GM19395 (cell line): ENCODE measurements at regions not wholly inside any gene's neighbourhood (a gene's known extent, or its start where the extent isn't known, plus 50 kb on each side); places are given as distances from the start of the nearest gene placed in this dataset.

Source experiments
- ATAC-seq: cut with Tn5 transposase; IDR thresholded peaks from one replicate; pipeline ENCODE4 v1.9.1; 2021; ENCODE audit warnings: mild to moderate bottlenecking, moderate library complexity; ENCODE audit not compliant: unreplicated experiment

DNA sequence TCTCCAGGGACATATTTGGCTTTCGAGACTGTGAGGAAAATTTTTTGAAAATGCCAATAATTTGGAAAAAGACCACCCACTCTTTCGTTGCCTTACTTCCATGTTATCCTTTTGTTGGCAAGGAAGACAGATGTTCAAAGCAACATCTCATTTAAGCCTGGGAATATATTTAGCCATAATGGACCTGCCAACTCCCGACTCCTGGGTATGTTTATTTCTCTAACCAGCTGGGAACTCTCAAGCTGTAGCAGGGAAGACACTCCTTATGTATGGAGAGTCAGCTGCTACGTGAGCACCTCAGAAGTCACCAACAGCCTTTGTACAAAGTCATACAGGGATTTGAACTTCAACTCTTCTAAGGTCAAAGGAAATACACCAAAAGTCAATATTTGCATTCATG is 96.5 kb upstream of the DAAM1 start:
- ATAC-seq = no peak

DNA sequence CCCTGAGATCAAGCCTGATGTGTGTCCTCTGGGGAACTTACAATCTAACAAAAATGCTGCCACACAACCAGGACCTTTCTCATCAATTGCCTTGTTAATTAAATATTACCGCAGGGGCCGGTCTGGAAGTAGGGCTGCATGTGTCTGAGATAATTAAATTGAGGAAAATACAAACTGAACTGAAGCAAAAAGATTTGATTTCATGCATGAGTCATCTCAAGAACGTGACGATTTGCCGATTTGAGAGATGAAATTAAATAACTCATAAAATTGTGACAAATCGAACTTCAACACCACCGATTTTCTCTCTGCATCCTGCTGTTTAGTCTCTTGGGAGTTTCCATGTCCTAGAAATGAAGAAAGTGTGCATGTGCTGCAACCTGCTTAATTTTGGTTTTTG is 94.6 kb upstream of the DAAM1 start:
- ATAC-seq = no peak

DNA sequence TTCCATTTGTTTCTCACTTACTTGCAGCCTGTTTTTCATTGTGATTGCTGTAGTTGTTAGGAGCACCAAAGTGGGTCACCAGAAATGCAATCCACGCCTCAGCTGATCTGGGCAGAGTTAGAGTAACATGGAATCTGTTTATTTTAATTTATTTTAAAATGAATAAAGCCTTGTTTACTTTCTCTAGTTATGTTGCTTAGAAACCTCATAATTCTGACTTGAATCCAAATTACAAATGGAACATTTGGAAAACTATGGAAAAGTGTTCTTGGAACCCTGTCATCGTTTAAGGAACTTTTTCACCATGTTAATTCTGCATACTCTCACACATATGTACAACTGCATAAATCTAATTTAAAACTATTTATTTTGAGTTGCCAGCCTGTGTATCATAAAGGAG is 92.2 kb upstream of the DAAM1 start:
- ATAC-seq = no peak

DNA sequence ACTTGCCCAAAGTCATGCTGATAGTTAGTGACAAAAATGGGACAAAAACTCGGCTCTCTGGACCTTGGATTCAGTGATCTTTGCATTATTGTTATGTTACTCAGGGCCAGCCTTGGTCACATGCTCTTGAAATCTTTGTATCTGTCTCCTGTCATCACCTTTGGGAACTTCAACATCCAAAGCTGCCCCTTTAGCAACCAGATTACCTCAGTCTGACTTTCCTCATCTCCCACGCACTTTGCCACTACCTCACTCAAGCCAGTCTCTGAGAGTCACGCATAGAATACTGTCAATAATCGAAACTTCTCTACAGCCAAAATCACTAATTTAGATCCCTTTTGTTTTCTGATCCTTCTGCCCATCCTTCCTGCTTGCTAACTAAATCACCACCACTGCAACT is 90.8 kb upstream of the DAAM1 start:
- ATAC-seq = no peak

DNA sequence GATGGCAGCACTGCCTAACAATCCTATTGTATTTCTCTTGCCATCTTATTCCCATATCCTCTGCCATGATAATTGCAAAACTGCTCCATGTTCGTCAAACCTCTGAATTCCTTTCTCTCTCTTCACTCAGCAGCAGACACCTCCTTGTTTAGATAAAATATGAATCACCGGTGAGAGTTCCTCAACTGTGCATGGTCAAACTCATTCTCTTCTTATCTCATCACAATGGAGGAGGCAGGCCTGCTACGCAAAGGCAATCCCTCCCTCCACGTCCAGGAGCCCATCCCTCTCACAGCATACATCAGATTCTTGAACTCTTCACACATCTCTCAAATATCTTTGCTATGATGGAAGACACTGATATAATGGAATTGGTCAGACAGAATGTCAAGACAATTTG is 90.1 kb upstream of the DAAM1 start:
- ATAC-seq = no peak

DNA sequence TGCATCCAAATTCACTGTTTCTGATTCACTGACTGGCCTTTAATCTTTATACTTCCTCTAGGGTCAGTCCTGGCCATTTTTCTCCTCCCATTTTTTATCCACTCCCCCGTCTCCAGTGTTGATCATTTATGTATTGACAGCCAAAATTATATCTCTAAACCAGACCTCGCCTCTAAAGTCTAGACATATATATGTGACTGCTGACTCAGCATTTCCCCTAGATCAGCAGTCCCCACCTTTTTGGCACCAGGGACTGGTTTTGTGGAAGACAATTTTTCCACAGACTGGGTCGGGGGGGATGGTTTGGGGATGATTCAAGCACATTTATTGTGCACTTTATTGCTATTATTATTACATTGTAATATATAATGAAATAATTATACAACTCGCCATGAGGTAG is 88.3 kb upstream of the DAAM1 start:
- ATAC-seq = no peak

DNA sequence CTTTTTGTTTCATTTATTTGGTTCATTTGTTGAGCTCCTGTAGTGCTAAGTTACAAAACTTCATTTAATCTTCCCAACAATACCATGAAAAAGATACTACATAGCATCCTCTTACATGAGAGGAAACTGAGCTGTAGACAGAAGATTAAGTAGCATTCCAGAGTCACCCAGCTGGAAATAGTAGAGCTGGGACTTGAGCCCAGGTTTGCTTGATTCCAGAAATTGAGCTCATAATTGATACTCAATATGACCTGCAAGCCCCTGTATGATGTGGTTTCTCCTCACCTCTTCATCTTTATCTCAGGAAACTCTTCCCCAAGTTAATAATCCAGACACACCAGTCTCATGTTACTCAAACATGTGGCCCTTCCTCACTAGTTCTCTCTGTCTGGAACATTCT is 87.0 kb upstream of the DAAM1 start:
- ATAC-seq = no peak

DNA sequence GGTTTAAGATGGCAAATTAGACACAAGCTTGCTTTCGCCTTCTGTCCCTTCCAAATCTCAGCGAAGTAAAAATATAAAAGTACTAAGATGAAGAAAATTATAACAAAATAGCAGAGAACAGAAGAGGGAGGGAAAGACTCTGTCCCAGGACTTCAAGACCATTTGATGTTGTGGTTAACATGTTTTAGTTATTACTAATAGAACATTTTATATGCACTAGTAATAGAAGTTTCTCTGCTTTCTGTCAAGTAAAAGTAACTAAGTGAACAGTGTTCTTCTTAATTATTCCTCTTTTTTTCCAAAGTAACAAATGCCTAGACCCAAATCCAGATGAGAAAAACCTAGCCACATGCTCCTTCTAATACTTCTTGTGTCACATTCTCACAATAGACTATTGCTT is 85.1 kb upstream of the DAAM1 start:
- ATAC-seq = no peak

DNA sequence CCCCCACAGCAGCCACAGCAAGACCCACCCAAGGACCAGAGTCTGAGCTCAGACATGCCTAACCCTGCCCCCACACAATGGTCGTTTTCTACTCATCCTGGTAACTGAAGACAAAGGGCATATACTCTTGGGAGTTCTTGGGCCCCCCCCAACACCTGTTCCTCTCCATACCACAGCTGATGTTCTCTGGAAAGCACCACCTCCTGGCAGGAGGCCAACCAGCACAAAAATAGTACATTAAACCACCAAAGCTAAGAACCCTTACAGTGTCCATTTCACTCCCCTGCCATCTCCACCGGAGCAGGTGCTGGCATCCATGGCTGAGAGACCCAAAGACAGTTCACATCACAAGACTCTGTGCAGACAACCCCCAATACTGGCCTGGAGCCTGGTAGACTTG is 80.6 kb upstream of the DAAM1 start:
- ATAC-seq = no peak

DNA sequence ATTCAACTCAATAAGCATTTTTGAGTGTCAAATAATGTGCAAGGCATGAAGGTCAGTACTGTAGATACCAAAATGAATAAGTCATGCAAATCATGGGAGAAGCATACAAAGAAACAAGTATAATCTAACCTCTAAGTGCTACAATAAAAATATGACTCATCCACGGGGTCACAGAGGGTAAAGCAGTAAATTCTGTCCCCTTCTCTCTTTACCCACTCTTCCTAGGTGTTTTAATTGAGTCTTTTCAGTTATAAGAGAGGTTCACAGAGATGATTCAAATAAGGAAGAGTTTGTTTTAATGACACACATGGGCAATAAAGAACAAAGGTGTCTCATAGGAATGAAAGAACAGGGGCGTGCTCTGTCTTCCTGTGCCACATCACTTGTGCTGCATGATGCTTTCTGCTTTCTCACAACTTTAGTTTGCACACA is 71.5 kb upstream of the DAAM1 start:
- peak; percentile 54 for ATAC-seq

DNA sequence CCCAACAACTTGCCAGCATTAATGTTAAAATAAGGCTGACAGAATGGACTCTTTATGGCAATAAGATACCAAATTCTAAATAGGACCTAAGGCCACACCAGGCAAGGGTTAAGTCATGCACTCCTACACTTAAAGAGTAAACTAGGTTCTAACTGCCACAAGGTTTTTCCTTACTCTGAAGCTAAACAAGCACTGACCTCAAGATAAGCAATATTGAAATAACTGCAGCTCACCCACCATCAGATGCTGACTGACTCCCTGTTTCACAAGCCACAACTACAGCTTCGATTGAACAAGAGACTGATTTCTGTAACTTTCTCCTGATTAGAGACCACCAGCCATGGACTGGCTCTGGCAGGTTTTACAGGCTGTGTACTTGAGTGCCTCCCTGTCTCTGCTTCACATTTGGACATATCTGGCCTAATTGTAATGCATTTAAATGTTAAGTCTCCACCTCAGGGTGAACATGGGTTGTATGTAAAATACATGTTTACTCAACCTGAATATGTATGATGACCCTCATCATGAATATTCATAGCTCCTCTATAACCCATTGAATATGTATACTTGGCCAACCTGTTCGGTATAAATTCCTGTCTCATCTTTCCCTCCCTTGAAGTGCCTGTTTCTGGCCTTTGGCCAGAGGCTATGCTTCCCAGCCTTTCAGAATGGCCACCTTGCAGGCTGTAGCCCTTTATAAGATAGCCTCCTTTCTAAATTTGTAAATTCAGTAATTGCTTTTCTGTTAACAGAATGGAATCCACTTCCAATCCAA is 70.5 kb upstream of the DAAM1 start:
- no peak for ATAC-seq

DNA sequence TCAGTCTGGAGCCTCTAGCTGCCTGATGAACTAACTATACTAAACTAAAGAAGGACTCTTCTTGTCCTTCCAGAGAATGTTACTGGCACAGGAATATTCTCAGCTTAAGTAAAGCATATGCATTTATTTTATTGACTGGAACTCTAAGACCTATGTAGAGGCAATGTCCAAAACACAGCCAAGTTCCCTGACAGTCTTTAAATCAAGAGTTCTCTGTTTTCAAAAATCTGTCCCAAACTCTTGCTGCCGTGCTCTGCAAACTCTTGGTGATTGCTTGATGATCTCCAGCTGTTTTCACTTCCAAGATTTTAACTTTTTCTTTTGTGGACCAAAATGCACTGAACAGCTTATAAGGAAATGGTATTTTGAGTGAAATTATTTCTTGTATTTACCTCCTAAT is 67.5 kb upstream of the DAAM1 start:
- ATAC-seq = no peak

DNA sequence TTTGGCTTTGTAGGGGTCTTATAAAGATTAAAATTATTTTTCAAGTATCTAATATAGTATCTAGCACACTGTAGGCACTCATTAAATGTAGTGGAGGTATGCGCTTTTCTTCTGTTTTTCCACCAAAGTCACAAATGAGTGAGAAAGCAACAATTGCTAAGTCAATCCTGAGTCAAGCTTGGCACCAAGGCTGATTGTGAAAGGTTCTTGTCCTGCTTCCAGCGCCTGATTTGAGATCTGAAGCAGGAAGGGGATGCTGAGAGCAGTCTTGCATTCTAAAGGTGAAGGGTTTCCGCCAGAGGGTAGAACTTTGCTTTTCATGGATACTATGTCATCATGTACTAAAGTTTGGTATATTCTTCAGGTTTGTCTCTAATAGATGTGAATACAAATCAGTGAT is 64.9 kb upstream of the DAAM1 start:
- ATAC-seq = no peak

DNA sequence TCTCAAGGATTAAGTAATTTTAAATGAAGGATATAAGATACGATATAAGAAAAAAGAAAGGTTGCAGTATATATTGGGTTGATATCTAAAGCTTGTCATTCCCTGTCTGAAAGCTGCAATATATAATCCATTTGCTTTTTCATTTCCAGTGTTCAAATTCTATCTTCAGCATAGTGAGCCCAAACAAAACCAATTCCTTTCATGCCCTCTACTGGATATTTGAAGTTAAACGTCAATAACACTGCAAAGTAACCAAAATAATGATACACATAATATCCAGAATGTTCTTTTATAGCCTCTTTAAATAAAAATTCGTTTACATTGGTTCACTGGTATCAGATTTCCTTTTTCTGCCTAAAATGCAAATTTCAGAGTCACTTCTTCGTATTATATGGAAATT is 64.5 kb upstream of the DAAM1 start:
- ATAC-seq = no peak

DNA sequence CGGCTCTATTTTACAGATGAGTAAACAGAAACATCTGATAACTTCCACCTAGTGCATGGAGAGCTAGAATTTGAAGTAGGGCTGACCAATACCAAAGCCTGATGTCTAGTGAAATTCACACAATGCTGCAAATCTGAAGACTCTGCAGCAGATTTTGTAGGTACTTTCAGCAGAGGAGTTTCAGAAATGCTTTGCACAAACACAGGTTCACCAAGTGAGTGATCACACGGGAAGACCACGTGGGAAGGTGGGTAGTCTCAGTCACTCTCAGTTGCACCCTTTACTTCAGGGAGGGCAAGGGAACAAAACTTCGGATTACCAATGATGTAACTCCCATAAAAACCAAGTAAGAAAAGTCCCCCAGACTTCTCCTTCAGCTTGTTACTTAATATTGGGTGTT is 63.3 kb upstream of the DAAM1 start:
- ATAC-seq = no peak

DNA sequence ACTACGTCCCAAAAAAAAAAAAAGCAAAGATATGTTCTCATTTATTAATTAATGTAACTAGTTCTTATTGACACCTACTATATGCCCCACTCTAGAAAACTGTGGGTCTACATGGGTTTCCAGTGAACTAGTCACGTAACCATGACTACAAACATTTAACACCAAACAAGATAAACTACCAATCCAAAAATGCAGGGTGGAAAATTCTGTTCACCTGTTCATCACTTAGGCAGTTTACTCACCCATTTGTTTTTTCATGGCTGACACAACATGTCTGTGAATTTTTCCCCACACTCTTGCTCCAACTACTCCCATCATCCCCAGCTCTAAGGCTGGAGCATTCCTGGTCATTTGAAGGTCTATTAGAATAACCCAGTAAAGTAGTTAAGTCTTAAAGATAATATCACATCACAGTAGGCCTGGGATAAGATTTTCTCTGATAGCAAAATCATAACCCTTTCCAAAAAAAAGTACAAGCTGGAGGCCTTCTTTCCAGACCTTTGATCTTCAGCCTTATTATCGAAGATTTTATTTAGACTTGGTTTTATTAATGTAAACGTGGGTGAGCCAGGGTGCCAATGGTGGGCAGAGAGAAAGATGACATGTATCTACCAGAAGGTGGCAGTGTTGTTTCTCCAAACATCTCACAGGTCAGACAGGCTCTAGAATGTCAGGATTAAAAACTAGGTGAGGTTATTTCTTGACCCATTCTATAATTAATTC is 61.6 kb upstream of the DAAM1 start:
- peak; percentile 83 for ATAC-seq

DNA sequence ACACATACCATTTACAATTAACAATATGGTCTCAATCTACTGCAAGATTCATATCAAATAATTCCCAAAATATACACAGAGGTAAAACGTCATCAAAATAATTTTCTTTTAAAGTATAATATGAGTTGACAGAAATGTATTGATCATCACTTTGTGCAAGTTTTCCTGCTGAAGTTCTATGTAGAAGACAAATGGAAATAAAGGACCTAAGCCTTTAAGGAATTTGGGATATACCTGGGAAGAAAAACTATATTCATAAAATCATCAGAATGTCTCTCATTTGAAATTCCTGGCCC is 61.1 kb upstream of the DAAM1 start:
- ATAC-seq = no peak

DNA sequence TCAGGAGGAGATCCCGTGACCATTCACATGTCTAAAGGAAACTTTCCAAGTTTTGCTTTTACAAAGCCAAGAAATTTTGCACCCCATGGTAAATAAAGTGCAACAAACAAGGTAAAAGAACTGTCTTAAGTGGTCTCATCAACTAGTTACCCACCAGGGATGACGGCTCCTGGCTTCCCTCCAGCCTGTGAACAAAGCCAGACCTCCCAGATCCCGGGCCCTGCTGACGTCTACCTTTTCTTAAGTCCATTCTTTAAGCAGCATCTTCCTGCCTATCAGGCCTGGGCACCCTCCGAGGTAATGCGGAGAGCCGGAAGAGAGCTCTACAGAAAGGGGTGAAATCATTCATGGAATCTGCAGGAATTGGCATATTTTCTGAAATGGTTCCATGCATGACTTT is 58.0 kb upstream of the DAAM1 start:
- ATAC-seq = no peak

DNA sequence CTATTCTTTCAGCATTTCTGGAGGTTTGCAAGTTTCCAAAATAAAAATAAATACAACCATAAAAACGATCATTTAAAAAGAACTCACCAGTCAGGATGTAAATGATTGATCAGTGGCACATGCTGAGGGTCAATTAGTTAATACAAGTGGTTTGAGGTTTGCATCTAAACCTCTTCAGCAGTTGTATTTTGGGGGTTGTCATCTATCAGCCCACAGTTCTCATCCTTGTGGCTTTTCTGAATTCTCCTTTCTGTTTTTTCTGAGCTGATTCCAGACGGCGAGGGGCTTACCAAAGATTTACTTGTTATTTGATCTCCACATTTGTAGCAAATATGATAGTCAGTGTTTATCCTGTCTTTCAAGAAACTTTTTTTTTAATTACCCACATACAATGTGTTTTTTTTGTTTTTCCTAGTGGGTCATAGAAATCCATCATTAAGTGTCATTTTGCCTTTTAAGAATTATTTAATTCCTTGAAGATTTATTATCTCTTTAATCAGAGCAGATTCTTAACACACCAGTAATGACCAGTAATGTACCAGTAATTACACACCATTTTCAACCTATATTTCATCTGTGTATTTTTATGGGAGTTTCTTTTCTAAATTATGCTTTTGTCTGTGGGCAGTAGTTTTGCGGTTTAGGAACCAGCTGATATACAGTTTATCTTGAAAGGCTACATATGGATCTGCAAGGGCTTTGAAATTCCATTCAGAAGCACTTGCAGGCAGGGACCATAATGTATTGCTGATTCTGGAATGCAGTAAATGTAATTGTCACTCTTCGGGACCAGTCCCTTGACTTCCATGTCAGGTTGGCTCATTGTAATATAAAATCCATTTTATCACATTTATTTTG is 56.3 kb upstream of the DAAM1 start:
- no peak for ATAC-seq

DNA sequence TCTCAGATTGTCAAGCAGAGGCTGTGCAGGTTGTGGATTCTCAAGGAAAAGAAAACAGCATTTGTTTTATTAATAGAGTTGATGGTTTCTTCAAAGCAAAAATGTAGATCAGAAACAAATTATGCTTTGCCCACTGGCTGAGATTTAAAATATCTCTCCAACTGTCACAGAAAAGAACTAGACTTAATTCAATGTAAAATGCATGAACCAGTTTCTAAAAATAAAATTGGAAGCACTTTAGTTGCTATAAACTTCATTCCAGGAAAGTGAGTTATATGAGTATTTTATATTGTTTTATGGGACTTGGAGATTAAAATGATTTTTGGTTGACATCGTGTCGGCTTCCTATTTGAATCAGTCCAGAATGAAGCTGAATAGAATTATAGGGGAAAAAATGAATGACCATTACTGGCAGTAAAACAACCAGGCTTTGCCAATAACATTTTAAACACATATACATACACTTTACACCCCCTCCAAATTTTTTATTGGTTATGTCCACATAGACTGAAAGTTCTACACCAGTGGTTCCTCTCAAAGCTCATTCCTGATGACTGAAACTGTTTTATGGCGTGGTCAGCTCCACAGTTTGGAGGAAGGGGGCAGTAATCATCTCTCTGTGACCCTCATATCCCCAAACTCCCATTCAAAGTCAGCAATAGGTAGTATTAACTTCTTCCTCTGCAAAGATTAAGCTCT is 55.5 kb upstream of the DAAM1 start:
- no peak for ATAC-seq

DNA sequence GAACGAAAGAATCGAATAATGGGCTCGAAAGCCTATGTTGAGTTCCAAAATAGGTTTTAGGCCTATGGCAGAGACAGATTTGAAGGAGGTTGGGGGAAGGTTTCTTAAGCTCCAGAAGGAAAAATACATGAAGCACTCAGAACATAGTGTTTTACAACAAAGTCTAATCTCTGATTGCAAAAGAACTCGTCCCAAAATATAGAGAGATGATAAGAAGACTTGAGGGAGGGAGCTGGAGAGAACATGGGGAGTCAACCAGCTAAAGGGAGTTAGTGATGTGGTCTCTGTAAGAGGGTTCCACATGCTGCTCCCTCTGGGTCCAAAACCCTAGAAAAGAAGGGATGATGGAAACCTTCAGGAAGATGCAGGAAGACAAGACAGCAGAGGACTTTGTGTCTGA is 54.8 kb upstream of the DAAM1 start:
- no peak for ATAC-seq
